ENCODE measurements at regions not wholly inside any gene's neighbourhood (a gene's known extent, or its start where the extent isn't known, plus 50 kb on each side); places are given as distances from the start of the nearest gene placed in this dataset.
"Not testable (repeated sequence)": the region's sequence is repeated elsewhere in the genome, so short reads cannot be mapped to it uniquely, and the experiment has no call there.

GRCh38 chr3:106130384-106131198, 261.8 kb upstream of the CBLB start:
- Histone ChIP-seq H3K36me3 (no peaks in the 10 kb centered on the region), H3K27ac (no peak overlapping the region), H3K9me3 (no peaks in the 10 kb centered on the region), H3K4me3 (ENCODE audit: low read depth in 1 of 2, low read length in 1 of 2) (no peak overlapping the region), H3K4me1 (ENCODE audit: control insufficient read depth in 1 of 2, insufficient read depth in 1 of 2, low read depth in 1 of 2, low read length in 1 of 2) (no peaks in the 10 kb centered on the region), H3K27me3 (no peaks in the 10 kb centered on the region)
- TF ChIP-seq, protein P1, sequence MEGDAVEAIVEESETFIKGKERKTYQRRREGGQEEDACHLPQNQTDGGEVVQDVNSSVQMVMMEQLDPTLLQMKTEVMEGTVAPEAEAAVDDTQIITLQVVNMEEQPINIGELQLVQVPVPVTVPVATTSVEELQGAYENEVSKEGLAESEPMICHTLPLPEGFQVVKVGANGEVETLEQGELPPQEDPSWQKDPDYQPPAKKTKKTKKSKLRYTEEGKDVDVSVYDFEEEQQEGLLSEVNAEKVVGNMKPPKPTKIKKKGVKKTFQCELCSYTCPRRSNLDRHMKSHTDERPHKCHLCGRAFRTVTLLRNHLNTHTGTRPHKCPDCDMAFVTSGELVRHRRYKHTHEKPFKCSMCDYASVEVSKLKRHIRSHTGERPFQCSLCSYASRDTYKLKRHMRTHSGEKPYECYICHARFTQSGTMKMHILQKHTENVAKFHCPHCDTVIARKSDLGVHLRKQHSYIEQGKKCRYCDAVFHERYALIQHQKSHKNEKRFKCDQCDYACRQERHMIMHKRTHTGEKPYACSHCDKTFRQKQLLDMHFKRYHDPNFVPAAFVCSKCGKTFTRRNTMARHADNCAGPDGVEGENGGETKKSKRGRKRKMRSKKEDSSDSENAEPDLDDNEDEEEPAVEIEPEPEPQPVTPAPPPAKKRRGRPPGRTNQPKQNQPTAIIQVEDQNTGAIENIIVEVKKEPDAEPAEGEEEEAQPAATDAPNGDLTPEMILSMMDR (IDR thresholded peaks at IDR 0.05): no peak

DNA sequence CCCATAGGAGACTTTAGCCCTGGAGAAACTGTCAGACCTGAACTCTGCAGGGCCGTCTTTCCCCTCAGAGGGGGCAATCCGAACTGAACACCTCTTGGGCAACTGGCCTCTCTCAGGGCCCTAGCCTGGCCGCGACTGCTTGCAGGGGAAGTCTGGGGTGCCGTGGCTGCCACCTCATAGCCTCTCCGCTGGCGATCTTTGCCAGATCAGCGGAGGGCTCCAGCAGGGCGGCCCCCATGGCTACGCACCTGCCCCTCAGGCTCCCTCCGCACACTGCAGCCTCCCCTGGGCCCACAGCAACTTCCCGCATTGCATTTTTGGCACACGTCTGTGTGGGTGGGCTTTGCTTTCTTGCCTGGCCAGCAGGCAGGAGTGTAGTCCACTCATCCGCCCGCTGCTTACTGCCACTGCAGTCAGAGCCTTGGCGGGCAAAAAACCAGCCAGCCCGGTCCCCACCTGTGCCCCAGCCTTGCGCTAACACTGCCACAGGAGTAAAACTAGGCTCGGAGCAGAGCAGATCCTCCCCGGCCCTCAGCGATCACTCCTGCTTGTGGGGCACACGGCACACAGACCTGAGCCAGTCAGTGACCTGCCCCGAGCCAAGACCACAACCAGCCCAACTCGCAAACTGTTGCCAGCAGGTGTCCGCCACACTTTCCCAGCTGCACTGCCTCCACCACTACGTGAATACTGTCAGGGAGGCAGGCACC, 266.8 kb upstream of the CBLB start:
- no peak overlapping the region for H3K4me3 ChIP-seq (ENCODE audit: low read depth in 1 of 2, low read length in 1 of 2)
- H3K36me3 ChIP-seq: no peaks in the 10 kb centered on the region
- H3K9me3 ChIP-seq: no peaks in the 10 kb centered on the region
- no peaks in the 10 kb centered on the region for H3K27me3 ChIP-seq
- H3K4me1 ChIP-seq (ENCODE audit: control insufficient read depth in 1 of 2, insufficient read depth in 1 of 2, low read depth in 1 of 2, low read length in 1 of 2): no peaks in the 10 kb centered on the region
- TF ChIP-seq, protein P1 (IDR thresholded peaks at IDR 0.05): no peak
- no peak overlapping the region for H3K27ac ChIP-seq

DNA sequence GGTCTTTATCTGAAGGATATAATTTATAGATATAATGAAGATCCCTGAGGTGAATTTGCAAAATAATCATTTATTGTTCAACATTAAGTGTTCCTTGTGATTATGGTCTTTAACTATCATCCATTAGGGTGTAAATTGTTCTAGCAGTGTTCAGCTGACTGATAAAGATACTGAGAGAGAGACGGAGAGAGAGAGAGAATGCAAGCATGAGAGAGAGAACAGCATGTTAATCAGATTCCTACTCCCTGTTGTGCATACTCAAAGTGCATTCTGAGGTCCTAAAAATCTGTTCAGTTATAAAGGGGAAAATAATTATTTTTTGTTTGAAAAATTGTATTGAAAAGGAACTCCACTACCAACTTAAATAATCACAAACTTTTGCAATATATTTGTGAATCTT, 271.0 kb upstream of the CBLB start:
- Histone ChIP-seq H3K27me3 (no peaks in the 10 kb centered on the region), H3K36me3 (no peaks in the 10 kb centered on the region), H3K4me3 (ENCODE audit: low read depth in 1 of 2, low read length in 1 of 2) (no peak overlapping the region), H3K27ac (no peak overlapping the region), H3K4me1 (ENCODE audit: control insufficient read depth in 1 of 2, insufficient read depth in 1 of 2, low read depth in 1 of 2, low read length in 1 of 2) (no peaks in the 10 kb centered on the region), H3K9me3 (no peaks in the 10 kb centered on the region)
- TF ChIP-seq, protein P1 (IDR thresholded peaks at IDR 0.05): no peak

DNA sequence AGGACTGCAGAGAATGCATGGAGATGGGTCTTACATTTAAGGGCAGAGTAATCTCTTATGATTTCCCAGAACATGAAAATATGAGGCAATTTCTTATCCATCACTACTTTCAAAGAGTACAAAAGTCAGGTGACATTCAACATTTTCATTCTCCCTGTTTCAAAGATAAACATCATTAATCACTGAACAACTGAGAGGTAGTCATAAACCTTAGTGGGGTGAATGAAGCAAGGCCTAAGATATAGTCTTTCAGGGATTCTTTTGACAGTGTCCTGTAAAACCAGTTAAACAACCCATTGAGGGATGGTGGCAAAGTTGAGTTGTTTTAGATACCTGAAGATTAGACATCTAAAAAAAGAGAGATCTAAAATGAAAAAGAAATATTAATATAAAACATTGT, 271.6 kb upstream of the CBLB start:
- Histone ChIP-seq H3K27ac (no peak overlapping the region), H3K9me3 (no peaks in the 10 kb centered on the region), H3K36me3 (no peaks in the 10 kb centered on the region), H3K4me1 (ENCODE audit: control insufficient read depth in 1 of 2, insufficient read depth in 1 of 2, low read depth in 1 of 2, low read length in 1 of 2) (no peaks in the 10 kb centered on the region), H3K4me3 (ENCODE audit: low read depth in 1 of 2, low read length in 1 of 2) (no peak overlapping the region), H3K27me3 (no peaks in the 10 kb centered on the region)
- TF ChIP-seq, protein P1 (IDR thresholded peaks at IDR 0.05): no peak

GRCh38 chr3:106144030-106144429, 275.2 kb upstream of the CBLB start:
- Histone ChIP-seq H3K4me1 (ENCODE audit: control insufficient read depth in 1 of 2, insufficient read depth in 1 of 2, low read depth in 1 of 2, low read length in 1 of 2) (no peaks in the 10 kb centered on the region), H3K27me3 (no peaks in the 10 kb centered on the region), H3K9me3 (no peaks in the 10 kb centered on the region), H3K36me3 (no peaks in the 10 kb centered on the region), H3K4me3 (ENCODE audit: low read depth in 1 of 2, low read length in 1 of 2) (no peak overlapping the region), H3K27ac (no peak overlapping the region)
- TF ChIP-seq, protein P1 (IDR thresholded peaks at IDR 0.05): no peak

- not testable (repeated sequence) for H3K36me3 ChIP-seq; H3K27ac ChIP-seq; H3K9me3 ChIP-seq; H3K27me3 ChIP-seq; H3K4me3 ChIP-seq (ENCODE audit: low read depth in 1 of 2, low read length in 1 of 2); H3K4me1 ChIP-seq (ENCODE audit: control insufficient read depth in 1 of 2, insufficient read depth in 1 of 2, low read depth in 1 of 2, low read length in 1 of 2)
These were observed 279.7 kb upstream of the CBLB start for GRCh38 chr3:106148440-106149082.

Measured in neutrophil (primary cell).